Activated B cell treated with CpG ODN at 0.5 μM for 24 hours (primary cell): ENCODE measurements at regions not wholly inside any gene's neighbourhood (a gene's known extent, or its start where the extent isn't known, plus 50 kb on each side); places are given as distances from the start of the nearest gene placed in this dataset.

Experiments used
- ATAC-seq: fragments of 200-7000 bp; cut with Tn5 transposase; one replicate; pipeline ENCODE4 v1.10.0; 2021; ENCODE audit warnings: low read depth, mild to moderate bottlenecking, moderate library complexity
- CTCF ChIA-PET: fragments of 350-600 bp; sonication (Branson Sonifier 250); formaldehyde crosslinking; loops from one replicate; lab custom pipeline; 2021; ENCODE audit warnings: antibody characterized with exemption; lab: Charles Lee
- POLR2A ChIA-PET: fragments of 350-600 bp; sonication (Branson Sonifier 250); formaldehyde crosslinking; loops from one replicate; lab custom pipeline; 2021; ENCODE audit warnings: antibody characterized with exemption; lab: Charles Lee
- DNase-seq: peaks from one replicate; pipeline ENCODE4 v3.0.0; 2022
- H3K27ac Mint-ChIP-seq: one replicate; pipeline ENCODE4 v1.8.0; 2020; ENCODE audit warnings: mixed read lengths
- H3K27me3 Mint-ChIP-seq: one replicate; pipeline ENCODE4 v1.8.0; 2021; ENCODE audit warnings: mixed read lengths
- H3K36me3 Mint-ChIP-seq: one replicate; pipeline ENCODE4 v1.8.0; 2021; ENCODE audit warnings: low read depth, mixed read lengths
- H3K4me1 Mint-ChIP-seq: one replicate; pipeline ENCODE4 v1.8.0; 2021; ENCODE audit warnings: mixed read lengths
- H3K4me3 Mint-ChIP-seq: one replicate; pipeline ENCODE4 v1.8.0; 2020; ENCODE audit warnings: mild to moderate bottlenecking, mixed read lengths
- H3K9me3 Mint-ChIP-seq: one replicate; pipeline ENCODE4 v1.8.0; 2020; ENCODE audit warnings: mixed read lengths
- intact Hi-C: fragments of 100-400 bp; cut with micrococcal nuclease; formaldehyde crosslinking; loops from one replicate; pipeline ENCODE4 v1.15.1; 2024
- TF ChIP-seq, protein P1 (sequence below): fragments of 200-600 bp; IDR thresholded peaks from one replicate; pipeline ENCODE4 v1.8.0; 2022; ENCODE audit warnings: antibody characterized with exemption, mild to moderate bottlenecking

GRCh38 chr5:110264661-110265060 is 461.8 kb downstream of the TMEM232 start:
- intact Hi-C loops: no loop called here
- CTCF ChIA-PET: no interaction called here
- Mint-ChIP-seq H3K27me3 (no peaks in the 10 kb centered on the region), H3K27ac (no peak overlapping the region), H3K9me3 (peaks cover 2% of the 10 kb centered on the region), H3K36me3 (no peaks in the 10 kb centered on the region), H3K4me3 (no peak overlapping the region), H3K4me1 (no peaks in the 10 kb centered on the region)
- POLR2A ChIA-PET: no interaction called here
- DNase-seq (no peak), ATAC-seq (no peak)
- TF ChIP-seq, protein P1, sequence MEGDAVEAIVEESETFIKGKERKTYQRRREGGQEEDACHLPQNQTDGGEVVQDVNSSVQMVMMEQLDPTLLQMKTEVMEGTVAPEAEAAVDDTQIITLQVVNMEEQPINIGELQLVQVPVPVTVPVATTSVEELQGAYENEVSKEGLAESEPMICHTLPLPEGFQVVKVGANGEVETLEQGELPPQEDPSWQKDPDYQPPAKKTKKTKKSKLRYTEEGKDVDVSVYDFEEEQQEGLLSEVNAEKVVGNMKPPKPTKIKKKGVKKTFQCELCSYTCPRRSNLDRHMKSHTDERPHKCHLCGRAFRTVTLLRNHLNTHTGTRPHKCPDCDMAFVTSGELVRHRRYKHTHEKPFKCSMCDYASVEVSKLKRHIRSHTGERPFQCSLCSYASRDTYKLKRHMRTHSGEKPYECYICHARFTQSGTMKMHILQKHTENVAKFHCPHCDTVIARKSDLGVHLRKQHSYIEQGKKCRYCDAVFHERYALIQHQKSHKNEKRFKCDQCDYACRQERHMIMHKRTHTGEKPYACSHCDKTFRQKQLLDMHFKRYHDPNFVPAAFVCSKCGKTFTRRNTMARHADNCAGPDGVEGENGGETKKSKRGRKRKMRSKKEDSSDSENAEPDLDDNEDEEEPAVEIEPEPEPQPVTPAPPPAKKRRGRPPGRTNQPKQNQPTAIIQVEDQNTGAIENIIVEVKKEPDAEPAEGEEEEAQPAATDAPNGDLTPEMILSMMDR: no peak

DNA sequence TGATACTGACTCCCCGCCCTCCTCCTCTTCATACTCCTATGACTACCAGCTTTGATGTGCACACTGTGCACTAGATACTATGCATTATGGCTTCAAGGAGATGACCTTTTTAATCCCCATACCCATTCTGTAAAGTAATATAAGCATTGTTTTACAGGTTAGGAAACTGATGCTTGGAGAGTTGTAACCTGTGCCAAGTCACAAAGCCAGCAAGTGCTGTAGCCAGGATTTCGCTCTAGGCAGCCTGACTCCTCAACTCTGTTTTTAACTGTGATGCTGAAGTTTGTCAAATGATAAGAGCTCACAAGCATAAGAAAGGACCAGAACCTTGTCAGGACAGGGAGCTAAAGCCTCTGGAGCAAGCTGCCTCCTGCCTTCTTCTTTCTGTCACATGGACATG is 461.3 kb downstream of the TMEM232 start:
- no peaks in the 10 kb centered on the region for H3K36me3 Mint-ChIP-seq
- TF ChIP-seq, protein P1: no peak
- ATAC-seq (no peak), DNase-seq (no peak)
- intact Hi-C loops: no loop called here
- H3K9me3 Mint-ChIP-seq: peaks cover 2% of the 10 kb centered on the region
- H3K4me3 Mint-ChIP-seq: no peak overlapping the region
- CTCF ChIA-PET: no interaction called here
- POLR2A ChIA-PET: no interaction called here
- H3K27ac Mint-ChIP-seq: no peak overlapping the region
- H3K27me3 Mint-ChIP-seq: no peaks in the 10 kb centered on the region
- H3K4me1 Mint-ChIP-seq: no peaks in the 10 kb centered on the region

DNA sequence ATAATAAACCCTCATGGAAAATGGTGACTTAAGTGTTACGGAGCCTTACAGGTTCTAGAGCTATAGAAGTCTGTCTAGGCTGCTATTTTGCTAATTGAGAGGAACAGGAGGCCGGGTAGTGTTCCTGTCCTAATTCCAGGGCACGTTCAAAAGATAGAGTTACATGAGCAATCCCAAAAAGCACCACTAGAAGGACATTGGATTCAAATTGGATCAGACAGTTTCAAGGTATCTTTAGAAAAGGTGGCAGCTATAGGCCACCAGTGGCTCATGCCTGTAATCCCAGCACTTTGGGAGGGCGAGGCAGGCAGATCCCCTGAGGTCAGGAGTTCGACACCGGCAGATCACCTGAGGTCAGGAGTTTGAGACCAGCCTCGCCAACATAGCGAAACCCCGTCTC is 458.8 kb downstream of the TMEM232 start:
- POLR2A ChIA-PET: no interaction called here
- intact Hi-C loops: no loop called here

GRCh38 chr5:110268283-110268682 is 458.2 kb downstream of the TMEM232 start:
- ChIA-PET POLR2A (no interaction called here), CTCF (no interaction called here)
- intact Hi-C loops: no loop called here
- Mint-ChIP-seq H3K4me3 (no peak overlapping the region), H3K4me1 (no peaks in the 10 kb centered on the region), H3K27ac (no peak overlapping the region), H3K27me3 (no peaks in the 10 kb centered on the region), H3K9me3 (peaks cover 4% of the 10 kb centered on the region), H3K36me3 (no peaks in the 10 kb centered on the region)
- DNase-seq (no peak), ATAC-seq (no peak)
- TF ChIP-seq, protein P1: no peak

More for the DNA sequence above, 458.8 kb downstream of the TMEM232 start:
- no peak for ATAC-seq
- no peak overlapping the region for H3K27ac Mint-ChIP-seq
- no peaks in the 10 kb centered on the region for H3K4me1 Mint-ChIP-seq
- TF ChIP-seq, protein P1: no peak
- CTCF ChIA-PET: no interaction called here
- H3K9me3 Mint-ChIP-seq: peaks cover 4% of the 10 kb centered on the region
- H3K4me3 Mint-ChIP-seq: no peak overlapping the region
- no peak for DNase-seq
- H3K27me3 Mint-ChIP-seq: no peaks in the 10 kb centered on the region
- H3K36me3 Mint-ChIP-seq: no peaks in the 10 kb centered on the region

GRCh38 chr5:110268985-110269384 is 457.5 kb downstream of the TMEM232 start:
- ATAC-seq (no peak), DNase-seq (no peak)
- TF ChIP-seq, protein P1: no peak
- Mint-ChIP-seq H3K9me3 (peaks cover 4% of the 10 kb centered on the region), H3K27ac (no peak overlapping the region), H3K36me3 (no peaks in the 10 kb centered on the region), H3K27me3 (no peaks in the 10 kb centered on the region), H3K4me1 (no peaks in the 10 kb centered on the region), H3K4me3 (no peak overlapping the region)
- CTCF ChIA-PET: no interaction called here
- intact Hi-C loops: no loop called here
- POLR2A ChIA-PET: no interaction called here
